Stimulated activated CD4-positive, alpha-beta T cell treated with anti-CD3 and anti-CD28 coated beads, Interleukin-1b, Interleukin-23, amount 100 ng/mL, for 24 hours (primary cell): ENCODE measurements at regions not wholly inside any gene's neighbourhood (a gene's known extent, or its start where the extent isn't known, plus 50 kb on each side); places are given as distances from the start of the nearest gene placed in this dataset.
"Not testable (repeated sequence)": the region's sequence is repeated elsewhere in the genome, so short reads cannot be mapped to it uniquely, and the experiment has no call there.

Source experiments
- DNase-seq, 4 experiments: peaks; one replicate each; pipeline ENCODE4 v3.0.0-alpha.2; 2020; ENCODE audit warnings: low read depth in 4 of 4, low spot score in 1 of 4

DNA sequence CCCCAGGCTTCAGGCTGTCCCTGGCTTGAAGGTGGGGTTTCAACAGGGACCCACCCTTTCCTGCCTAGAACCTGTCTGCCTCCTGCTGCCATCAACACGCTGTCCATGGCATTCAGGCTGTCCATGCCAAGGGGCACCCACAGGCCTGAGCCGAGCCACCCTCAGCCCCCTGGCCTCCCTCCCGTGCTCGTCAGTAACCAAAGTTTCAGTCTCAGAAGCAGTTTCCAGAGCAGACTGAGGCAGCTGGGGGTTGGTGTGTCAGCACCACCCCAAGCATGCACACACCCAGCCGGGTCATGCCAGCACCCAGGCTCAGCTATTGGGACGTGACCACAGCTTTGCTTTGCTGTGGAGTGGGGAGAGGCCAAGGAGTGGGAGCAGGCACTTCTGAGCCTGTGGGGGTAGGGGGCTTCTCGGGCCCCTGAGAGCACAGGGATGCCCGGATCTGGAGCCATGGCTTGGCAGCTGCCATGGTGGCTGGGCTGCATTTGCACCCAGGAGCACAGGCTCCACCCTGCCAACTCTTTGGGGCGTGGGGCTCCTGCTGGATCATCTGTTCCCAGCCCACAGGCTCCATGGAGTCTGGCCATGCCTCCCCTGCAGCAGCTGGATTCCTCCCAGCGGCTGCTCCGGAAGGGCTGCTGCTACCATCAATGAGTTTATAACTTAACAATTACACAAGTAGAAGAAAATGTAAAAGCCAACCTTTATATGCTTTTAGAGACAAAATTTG, 314.5 kb upstream of the SEMA3C start:
- DNase-seq: no peak

DNA sequence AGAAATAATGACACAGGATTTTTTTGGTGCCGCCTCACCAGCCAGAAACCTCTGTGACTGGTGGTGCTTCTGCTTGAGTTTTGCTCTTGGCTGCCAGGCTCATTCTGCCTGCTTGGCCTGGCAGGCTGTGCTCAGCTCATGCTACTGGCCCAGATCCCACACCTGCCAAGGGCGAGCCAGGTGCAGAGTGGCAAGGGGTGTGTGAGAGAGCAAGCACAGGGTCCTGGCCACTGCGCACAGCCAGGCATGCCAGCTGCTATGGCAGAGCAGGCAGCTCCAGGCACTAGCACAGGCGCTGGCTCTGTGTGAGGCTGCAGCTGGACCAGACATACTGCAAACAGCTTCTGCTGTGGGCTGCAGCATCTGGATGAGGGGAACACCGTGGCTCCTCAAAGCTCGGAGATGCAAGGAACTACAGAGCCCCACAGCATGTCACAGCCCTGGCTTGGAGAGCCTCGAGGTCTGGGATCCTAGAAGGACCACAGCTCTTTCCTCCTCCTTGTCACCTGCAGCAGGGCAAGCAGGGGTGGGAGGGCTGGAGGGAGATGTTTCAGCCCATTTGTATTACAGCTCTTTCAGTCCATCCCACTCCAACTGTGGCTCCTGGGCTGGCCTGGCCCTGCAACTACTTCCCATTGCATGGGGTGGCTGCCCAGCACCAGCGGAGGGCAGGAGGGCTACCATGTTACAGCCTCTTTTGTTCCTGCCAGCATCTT, 313.4 kb upstream of the SEMA3C start:
- DNase-seq: no peak

DNA sequence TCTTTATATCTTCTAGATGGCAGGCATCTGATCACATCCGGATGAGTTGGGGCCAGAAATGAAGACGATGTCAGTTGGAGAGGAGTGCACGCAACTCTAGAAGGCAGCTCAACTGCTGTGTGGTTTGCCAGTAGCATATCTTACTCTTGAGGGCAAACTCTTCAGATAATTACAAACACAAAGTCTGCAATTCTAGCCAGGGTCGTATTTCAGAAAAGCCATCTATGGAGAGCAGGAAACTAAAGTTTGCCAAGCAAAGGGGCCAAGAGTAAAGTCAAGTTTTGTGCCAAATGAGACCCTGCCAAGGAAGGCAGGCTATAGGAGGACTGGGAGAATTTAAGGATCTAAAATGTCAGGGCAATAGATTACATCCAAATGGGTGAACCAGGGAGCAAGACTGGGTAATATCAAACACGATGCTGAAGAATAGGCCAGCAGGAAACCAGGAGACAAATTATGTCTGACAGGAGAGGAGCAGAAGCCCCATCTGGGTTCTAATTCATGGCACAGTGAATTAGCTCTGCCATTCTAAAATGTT, 312.5 kb upstream of the SEMA3C start:
- no peak for DNase-seq

DNA sequence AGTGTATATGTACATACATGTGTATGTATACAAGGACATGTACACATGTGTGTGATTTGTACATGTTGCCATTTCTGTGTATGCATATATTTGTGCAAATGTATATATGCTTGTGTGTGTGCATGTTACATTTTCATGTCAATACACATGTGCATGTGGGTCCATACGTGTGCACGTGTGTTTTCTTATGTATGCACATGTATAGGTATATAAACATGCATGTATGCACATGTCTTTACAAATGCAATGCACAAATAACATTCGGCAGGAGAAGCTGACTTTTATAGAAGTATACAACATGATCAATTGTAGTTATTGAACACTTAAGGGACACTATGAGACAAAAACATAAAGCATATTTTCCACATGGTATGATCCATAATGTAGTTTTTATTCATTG, 307.4 kb upstream of the SEMA3C start:
- DNase-seq: no peak

DNA sequence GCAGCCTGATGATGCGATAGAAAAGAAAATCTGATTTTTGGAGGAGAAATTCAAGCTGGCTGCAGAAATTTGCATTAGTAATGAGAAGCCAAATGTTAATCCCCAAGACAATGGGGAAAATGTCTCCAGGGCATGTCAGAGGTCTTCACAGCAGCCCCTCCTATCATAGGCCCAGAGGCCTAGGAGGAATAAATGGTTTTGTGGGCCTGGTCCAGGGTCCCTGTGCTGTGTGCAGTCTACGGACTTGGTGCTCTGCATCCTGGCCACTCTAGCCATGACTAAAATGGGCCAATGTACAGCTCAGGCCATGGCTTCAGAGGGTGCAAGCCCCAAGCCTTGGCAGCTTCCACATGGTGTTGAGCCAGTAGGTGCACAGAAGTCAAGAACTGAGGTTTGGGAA, 303.8 kb upstream of the SEMA3C start:
- not testable (repeated sequence) for DNase-seq

DNA sequence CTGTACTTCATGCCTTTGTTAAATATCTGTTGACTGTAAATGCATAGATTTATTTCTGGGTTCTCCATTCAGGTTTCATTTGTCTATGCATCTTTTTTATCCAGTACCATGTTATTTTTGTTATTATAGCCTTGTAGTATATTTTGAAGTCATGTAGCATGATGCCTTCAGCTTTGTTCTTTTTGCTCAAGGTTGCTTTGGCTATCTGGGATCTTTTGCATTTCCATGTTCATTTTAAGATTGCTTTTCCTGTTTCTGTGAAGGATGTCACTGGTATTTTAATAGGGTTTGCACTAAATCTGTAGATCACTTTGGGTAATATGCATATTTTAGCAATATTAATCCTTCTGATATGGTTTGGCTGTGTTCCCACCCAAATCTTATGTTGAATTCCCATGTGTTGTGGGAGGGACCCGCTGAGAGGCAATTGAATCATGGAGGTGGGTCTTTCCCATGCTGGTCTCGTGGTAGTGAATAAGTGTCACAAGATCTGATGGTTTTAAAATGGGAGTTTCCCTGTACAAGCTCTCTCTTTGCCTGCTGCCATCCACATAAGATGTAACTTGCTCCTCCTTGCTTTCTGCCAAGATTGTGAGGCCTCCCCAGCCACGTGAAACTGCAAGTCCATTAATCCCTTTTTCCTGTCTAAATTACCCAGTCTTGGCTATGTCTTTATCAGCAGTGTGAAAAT, 302.8 kb upstream of the SEMA3C start:
- DNase-seq: no peak

DNA sequence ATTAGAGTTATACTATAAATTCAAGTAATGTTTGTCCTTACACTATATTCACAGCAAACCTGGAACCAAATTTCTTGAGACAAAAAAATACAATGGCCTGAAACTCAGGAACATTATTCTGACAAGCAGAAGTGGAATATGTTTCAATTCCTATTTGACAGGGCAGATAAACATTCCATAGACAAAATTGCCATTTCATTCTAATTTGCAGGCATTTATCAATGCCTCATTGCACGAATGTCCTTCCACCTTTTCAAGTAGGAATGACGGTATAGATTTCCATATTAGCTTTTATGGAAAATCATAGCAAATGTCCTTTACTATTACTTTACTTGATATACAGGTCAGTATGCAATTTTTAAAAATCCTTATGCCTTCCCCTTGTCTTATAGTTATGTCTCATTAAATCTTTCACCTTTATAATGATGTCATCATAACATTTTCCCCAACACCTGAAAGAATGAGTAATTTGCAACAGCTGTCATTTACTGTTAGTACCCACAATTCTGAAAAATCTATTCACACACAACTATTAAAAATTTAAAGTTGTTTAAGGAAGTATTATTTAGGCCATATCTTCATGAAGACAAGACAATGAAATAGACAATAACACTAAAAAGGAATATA, 299.7 kb upstream of the SEMA3C start:
- no peak for DNase-seq

DNA sequence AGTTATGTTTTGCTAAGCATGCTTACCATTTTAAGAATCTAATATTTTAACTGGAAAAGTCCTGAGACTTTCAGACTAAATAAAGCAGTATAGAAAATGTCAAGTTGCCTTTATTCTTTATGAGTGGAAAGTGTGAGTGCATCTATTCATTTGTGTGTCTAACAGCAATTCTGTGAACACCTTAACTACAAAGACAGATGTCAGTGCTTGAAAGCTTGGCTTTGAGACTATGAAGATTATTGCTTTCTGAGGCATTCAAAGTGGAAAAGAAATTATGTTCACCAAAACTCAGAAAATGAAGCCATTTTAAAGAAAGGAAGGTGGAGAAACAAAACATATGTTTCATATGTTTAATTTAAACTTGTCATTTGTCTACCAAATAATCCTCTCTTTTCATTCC, 294.5 kb upstream of the SEMA3C start:
- DNase-seq: no peak

DNA sequence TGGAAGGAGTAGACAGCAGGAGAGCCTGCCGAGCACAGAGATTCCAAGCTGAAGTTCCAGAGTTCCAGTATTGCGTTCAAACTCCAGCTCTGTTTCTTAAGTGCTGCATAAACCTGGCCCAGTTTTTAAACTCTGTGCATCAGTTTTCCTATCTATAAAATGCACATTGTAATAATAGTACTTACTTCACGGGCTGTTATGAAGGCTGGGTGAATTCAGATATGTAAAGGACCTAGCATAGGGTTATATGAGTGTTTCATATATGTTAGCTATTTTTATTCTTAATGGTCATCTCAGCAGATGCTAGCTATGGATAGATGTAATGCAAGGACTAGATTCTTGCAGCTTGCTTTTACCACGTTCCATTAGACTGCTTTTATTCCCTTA, 293.1 kb upstream of the SEMA3C start:
- no peak for DNase-seq

DNA sequence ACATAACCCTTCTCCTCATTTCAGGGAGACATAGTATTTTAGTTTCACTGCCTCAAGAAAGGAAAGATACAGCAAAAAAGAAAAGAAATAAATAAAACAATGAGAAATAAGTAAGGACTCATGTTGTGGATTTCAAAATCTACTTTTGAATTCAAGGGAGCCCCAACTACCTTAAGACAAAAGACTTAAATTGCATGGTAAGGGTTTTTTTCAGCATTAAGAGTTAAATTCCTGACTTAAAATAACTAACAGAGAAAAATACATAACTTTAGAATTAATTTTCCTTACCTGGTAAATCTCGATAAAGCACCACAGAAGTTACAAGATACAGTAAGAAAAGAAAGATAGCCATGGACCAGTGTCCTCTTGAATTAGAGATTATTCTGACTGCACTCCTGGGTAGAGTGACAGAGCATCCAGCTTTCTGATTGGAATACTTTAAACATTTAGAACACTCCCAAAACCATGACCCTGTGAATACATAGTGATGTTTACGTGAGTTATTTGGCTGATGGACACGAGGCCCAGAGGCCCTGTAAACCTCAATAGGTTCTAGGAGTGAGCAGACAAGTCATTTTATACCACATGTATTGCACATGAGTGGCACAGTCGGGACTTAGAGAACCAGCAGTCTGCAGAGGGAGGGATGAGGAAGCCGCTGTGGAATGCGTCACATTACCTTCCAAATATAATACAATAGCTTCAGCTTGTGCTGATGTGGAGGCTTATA, 292.5 kb upstream of the SEMA3C start:
- no peak for DNase-seq

DNA sequence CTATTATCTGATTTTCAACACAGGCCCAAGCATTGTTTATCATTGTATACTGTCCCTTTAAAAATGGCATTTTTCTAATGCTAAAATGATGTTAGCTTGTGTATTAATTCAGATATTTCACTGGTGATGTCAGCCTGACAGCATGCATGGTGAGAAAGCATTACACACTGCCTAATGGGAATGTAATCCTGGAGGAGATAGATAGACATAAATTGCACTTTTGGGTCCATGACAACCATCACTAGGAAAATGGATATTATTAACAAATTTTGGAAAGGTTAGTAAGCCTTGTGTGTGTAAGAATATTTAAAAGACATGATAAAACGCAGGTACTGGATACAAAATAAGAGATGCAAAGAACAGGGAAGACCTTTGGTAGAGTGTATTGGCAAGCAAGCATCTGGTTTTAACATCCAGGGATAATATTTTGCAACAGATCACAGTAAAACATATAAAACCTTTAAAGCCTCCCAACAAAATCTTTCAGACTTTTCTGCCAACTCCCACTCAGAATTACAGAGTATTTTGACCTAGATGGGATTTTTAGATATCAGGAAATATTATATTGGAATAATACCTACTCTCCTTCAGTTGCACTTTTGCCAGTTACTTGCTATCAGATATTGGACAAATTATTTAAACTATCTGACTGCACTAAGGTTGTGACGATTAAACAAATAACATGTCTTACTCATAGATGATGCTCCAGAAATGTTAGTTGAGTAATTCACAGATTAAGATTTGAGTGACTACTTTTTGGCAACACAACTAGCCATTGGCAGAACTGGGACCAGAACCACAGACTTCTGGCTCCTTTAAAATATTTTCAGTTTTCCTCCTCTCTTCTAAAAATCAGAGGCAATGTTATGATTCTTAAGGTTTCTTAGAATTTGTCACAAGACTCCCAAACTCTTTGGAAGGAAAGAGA, 291.6 kb upstream of the SEMA3C start:
- DNase-seq: no peak

DNA sequence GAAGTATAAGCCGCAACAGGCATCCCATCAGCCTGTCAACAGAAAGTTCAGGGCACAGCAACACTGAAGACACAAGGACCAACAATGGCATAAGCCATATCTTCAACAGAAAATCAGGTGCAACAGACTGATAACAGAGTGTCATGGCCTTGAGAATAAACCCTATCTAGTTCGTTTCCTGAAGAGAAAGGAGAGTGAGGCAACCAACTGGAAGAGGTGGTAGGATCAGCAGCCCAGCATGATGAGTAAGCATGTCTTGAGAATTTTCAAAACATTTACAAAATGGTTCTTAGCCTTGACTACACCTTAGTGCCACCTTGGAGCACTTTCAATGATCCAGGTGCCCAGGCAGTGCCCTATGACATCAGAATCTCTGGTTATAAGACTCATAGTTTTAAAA, 290.2 kb upstream of the SEMA3C start:
- DNase-seq: no peak

DNA sequence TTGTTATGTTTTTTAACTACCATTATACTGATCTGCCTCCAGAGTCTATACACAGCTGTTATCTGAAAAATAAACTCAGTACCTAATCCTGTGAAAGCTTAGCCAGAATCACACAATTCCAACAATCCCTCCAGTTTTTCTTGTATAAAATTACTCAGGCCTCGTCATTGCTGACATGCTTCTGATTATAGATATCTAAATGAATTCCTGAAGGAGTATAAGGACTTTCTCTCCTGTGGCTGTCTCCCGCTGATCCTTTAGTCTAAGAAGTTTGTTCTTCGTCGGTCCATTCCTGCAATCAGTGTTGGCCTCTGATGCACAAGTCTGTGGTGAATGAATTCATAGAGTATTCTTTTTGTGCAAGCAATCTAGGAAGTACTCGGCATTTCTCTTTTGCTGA, 288.9 kb upstream of the SEMA3C start:
- no peak for DNase-seq

DNA sequence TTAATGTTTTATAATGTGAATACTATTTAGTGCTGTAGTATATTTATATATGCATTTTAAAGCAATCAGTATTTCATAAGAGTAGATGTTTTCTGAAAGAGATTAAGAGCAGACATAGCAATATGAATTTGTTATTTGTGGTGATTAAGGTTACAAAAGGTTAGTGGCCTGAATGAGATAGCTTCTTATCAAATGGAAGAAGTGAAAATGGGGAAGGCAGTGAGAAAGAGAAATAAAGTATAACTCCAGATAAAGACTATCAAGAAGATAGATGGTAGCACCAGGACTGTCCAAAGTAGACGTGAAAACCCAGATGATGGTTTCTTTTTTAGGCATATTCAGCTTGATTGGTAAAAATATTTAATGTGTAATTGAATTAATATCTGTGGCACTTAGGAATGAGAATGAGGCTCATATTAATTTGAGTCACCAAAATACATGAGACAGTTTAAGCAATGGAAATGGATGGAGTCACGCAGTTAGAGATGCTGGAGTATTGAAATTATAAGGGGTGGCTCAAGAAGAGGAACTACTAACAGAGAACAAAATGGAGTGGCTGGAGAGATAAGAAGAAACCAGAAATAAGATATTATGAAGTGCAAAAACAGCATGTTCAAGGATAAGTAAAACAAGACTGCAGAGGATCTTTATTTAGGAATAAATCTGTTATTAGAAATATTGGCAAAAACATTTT, 288.0 kb upstream of the SEMA3C start:
- no peak for DNase-seq

DNA sequence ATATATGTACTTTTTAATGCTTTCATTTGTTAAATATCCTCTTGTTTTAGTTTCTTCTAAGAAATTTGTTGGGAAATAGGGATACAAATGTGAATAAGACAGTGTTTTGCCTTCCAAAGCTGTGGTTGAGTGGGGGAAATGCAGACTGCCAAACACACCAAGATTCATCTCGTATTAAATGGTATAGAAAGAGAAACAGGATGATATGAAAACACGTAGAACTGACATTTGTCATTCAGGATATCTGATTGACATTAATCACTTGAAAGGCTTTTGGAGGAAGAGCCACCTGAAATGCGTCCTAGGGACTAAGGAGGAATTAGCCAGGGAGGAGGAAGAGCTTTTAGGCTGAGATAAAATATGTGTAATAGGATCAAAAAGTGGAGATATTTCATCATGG, 287.4 kb upstream of the SEMA3C start:
- no peak for DNase-seq

DNA sequence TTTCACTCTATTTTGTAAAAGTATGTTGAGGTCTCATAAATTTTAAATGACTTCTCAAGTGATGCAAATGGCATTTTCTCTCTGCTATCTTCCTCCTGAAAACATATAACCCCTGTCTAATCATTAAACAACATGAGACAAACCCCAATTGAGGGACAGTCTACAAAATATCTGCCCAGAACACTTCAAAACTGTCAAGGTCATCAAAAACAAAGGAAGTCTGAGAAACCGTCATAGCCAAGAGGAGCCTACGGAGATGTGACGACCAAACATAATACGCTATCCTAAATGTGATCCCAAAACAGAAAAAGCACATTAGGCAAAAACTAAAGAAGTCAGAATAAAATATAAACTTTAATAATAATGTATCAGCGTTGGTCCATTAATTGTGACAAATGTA, 282.3 kb upstream of the SEMA3C start:
- no peak for DNase-seq

DNA sequence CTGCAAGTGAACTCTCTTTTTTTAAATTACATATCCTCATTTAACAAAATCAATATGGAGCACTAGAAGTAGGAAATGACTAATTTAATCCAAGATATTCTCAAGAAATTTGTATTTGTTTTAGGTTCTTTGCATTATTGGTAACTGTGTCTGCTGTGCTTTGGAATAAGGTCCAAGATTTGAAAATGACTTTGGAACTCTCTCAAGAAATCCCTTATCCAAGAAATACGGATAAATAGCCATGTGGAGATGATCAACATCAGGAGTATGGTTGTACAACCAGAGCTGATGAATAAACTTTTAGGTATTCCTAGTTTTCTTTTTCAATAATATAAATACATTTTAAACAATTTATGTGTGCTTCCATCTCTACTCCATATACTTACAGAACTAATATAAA, 279.9 kb upstream of the SEMA3C start:
- no peak for DNase-seq

DNA sequence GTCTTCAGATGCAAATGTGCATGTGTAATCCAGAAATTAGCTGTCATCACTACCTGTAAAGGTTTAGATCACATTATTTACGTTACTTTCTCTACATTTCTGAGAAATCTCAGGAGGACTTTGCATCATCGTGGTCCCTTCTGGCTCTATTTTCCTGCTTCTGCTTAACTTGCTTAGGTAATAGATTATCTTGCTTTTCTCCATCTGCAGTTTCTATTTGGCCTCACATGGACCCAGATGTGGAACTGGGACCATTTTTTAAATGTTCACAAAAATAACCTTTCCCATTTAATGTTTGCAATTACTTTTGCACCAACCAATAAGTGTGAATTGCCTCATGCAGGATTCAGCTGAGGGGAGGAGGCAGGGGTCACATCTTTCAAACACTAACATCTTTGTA, 278.4 kb upstream of the SEMA3C start:
- no peak for DNase-seq

DNA sequence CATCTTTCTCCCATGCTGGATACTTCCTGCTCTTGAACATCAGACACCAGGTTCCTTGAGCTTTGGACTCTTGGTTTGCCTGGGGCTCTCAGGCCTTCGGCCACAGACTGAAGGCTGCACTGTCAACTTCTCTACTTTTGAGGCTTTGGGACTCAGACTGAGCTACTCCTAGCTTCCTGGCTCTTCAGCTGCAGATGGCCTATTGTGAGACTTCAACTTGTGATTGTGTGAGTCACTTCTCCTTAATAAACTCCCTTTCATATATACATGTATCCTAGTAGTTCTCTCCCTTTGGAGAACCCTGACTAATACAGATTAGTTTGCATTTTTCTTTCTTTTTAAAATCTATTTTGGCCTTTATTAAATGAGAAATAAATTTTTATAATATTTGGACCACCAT, 276.2 kb upstream of the SEMA3C start:
- DNase-seq: no peak
